Sigmoid colon (tissue), 4 donors: ENCODE measurements at regions not wholly inside any gene's neighbourhood (a gene's known extent, or its start where the extent isn't known, plus 50 kb on each side); places are given as distances from the start of the nearest gene placed in this dataset.

Experiments
- CTCF ChIP-seq, 4 experiments: fragments of 450-650 bp in 3 of 4; fragments of 200-600 bp in 1 of 4; IDR thresholded peaks; one replicate each; pipeline ENCODE4 v1.5.1; 2016 to 2019; ENCODE audit warnings: antibody characterized with exemption in 4 of 4, mild to moderate bottlenecking in 3 of 4, moderate library complexity in 2 of 4
- EP300 ChIP-seq, 4 donors: sonication (generic); formaldehyde crosslinking; IDR thresholded peaks; one replicate each; pipeline ENCODE4 v1.6.1; 2017; ENCODE audit warnings: antibody characterized with exemption in 4 of 4
- POLR2A ChIP-seq, 2 donors: fragments of 450-650 bp; IDR thresholded peaks; one replicate each; pipeline ENCODE4 v1.6.1; 2016; ENCODE audit warnings: antibody characterized with exemption in 2 of 2, mild to moderate bottlenecking in 2 of 2, moderate library complexity in 2 of 2
- POLR2AphosphoS5 ChIP-seq, 4 donors: sonication (generic); formaldehyde crosslinking; IDR thresholded peaks; one replicate each; pipeline ENCODE4 v1.6.1; 2017; ENCODE audit warnings: antibody characterized with exemption in 4 of 4

- TF ChIP-seq CTCF (IDR thresholded peaks at IDR 0.05) (no peak), POLR2A (IDR thresholded peaks at IDR 0.05) (no peak), POLR2AphosphoS5 (IDR thresholded peaks at IDR 0.05) (no peak), EP300 (IDR thresholded peaks at IDR 0.05) (no peak)
Measured at GRCh38 chr12:105445249-105445648, 114.8 kb downstream of the C12orf75 start.
